ENCODE measurements at regions not wholly inside any gene's neighbourhood (a gene's known extent, or its start where the extent isn't known, plus 50 kb on each side); places are given as distances from the start of the nearest gene placed in this dataset.

DNA sequence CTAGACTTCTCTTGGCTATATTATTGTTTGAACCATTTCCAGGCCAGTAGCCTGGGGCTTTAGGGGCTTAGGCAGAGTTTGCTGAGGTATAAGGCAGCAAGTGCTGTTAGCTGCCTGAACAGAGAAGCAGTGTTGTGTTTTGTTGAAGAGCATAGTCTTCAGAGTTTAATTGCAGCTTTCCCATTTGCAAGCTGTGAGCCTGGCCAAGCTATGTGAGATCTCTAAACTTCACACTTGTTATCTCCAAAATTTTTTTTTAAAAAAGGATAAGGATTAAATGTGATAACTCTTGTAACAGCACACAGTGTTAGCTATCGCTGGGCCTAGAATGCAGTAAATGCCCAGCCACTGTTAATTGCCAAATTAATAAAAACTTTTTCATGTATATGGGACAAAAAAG is 782.4 kb downstream of the REEP3 start:
- H3K27ac ChIP-seq = no peak overlapping the region
- H3K9me3 ChIP-seq = no peaks in the 10 kb centered on the region
- H3K4me1 ChIP-seq = no peaks in the 10 kb centered on the region
- DNase-seq (ENCODE audit: low spot score) = no peak
- no peaks in the 10 kb centered on the region for H3K27me3 ChIP-seq
- TF ChIP-seq, protein P1, sequence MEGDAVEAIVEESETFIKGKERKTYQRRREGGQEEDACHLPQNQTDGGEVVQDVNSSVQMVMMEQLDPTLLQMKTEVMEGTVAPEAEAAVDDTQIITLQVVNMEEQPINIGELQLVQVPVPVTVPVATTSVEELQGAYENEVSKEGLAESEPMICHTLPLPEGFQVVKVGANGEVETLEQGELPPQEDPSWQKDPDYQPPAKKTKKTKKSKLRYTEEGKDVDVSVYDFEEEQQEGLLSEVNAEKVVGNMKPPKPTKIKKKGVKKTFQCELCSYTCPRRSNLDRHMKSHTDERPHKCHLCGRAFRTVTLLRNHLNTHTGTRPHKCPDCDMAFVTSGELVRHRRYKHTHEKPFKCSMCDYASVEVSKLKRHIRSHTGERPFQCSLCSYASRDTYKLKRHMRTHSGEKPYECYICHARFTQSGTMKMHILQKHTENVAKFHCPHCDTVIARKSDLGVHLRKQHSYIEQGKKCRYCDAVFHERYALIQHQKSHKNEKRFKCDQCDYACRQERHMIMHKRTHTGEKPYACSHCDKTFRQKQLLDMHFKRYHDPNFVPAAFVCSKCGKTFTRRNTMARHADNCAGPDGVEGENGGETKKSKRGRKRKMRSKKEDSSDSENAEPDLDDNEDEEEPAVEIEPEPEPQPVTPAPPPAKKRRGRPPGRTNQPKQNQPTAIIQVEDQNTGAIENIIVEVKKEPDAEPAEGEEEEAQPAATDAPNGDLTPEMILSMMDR (IDR thresholded peaks at IDR 0.05) = no peak
- no peak overlapping the region for H3K4me3 ChIP-seq
- H3K36me3 ChIP-seq = no peaks in the 10 kb centered on the region

DNA sequence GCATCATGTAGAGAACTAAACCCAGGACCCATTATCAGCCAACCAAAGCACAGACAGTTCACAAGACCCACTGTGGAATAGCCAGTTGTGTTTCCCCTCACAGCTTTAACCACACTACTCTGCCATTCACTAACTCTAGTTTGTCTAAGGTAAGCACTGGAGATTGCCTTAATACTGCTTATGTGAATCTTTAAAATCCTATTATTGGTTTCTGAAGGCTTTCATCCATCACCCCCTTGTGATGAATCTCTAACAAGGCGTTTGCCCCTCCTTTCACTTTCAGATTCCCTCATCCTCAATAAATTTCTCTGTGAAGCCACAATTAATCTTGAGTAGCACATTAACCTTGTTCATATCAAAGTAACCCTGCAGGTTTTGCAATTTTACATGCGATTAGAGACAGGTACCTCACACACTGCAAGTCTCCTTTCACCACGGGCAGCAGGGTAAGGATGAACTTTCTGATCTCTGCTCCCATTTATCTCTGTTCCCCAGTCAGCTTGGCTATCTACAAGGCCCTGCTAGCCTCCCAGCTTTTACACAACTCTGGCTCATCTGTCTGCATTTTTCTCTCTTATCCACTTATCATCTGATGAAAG is 785.6 kb downstream of the REEP3 start:
- TF ChIP-seq, protein P1 (IDR thresholded peaks at IDR 0.05) = no peak
- Histone ChIP-seq H3K9me3 (no peaks in the 10 kb centered on the region), H3K27me3 (no peaks in the 10 kb centered on the region), H3K4me3 (no peak overlapping the region), H3K4me1 (no peaks in the 10 kb centered on the region), H3K36me3 (no peaks in the 10 kb centered on the region), H3K27ac (no peak overlapping the region)
- DNase-seq (ENCODE audit: low spot score) = no peak

DNA sequence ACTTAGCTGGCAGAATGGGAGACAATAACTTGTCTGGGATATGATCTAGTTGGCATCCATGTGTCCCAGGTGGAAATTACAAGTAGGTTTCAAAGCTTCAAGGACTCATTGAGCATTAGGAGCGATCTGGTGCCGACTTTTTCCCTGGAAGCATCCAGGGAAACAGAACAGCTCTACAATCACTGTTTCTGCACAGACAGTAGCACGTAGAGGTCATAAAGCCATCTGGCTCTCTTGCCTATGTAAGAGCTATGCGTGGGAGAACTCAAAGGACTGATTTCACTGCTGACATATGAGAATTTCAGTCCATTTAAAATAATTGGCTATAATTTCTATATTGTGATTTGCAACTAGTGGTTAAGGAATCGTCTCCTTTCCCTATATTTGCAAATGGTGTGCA is 791.7 kb downstream of the REEP3 start:
- Histone ChIP-seq H3K27me3 (no peaks in the 10 kb centered on the region), H3K4me3 (no peak overlapping the region), H3K9me3 (no peaks in the 10 kb centered on the region), H3K27ac (no peak overlapping the region), H3K36me3 (no peaks in the 10 kb centered on the region), H3K4me1 (no peaks in the 10 kb centered on the region)
- TF ChIP-seq, protein P1 (IDR thresholded peaks at IDR 0.05) = no peak
- DNase-seq (ENCODE audit: low spot score) = no peak

DNA sequence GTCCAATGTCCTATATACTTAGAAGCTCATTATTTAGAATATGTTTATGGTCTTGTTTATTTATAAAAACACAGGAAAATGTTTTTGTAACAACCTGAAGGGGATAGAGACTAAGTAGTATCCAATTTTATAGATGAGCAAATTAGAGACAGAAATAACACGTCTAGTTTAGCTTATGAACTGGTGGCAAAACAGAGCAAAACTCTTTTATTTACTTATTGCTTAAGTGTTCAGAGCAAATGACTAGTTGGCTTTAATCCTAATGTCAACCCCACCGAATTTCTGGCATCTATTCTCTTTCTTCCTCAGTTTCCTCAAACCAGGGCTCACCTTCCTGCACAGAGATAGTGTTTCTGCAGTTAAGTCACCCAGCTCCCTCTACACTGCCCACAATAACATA is 792.8 kb downstream of the REEP3 start:
- Histone ChIP-seq H3K27ac (no peak overlapping the region), H3K27me3 (no peaks in the 10 kb centered on the region), H3K9me3 (no peaks in the 10 kb centered on the region), H3K4me1 (no peaks in the 10 kb centered on the region), H3K4me3 (no peak overlapping the region), H3K36me3 (no peaks in the 10 kb centered on the region)
- TF ChIP-seq, protein P1 (IDR thresholded peaks at IDR 0.05) = no peak
- DNase-seq (ENCODE audit: low spot score) = no peak

DNA sequence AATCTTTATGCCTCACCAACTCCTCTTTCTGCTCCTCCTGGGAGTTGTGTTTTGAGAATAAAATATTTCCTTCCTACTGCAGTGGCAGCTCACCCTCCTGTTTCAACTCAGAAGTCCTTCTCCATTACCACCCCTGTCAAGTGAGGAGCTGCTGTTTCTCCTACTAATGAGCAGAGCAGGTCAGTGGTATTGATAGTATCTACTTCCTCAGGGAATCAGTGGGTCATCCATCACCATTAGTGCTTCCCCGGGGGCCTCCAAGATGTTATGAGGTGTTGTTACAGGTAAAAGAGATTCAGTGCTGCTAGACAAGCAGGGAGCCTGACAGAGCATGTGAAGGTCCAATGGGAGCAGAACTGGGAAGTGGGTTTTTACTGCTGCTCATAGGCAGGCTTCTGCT is 795.2 kb downstream of the REEP3 start:
- Histone ChIP-seq H3K4me1 (no peaks in the 10 kb centered on the region), H3K4me3 (no peak overlapping the region), H3K27me3 (no peaks in the 10 kb centered on the region), H3K36me3 (no peaks in the 10 kb centered on the region), H3K27ac (no peak overlapping the region), H3K9me3 (no peaks in the 10 kb centered on the region)
- DNase-seq (ENCODE audit: low spot score) = no peak
- TF ChIP-seq, protein P1 (IDR thresholded peaks at IDR 0.05) = no peak

DNA sequence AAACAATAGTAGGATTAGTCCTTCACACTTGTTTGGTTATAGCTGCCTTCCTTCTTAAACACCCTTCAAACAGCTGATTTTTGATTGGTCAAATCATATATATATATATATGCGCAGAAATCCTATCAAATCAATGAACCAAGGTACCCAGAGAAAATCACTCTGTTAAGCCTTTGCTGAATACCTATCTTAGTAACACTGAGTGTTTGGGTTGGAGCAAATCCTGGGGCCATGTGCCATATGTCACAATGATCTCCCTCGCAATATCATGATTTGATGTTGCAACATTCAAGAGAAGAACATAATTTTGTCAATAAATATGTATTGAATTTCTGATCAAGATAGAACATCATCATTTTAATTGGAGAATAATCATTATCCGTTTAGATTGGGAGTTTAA is 795.6 kb downstream of the REEP3 start:
- Histone ChIP-seq H3K27ac (no peak overlapping the region), H3K4me3 (no peak overlapping the region), H3K4me1 (no peaks in the 10 kb centered on the region), H3K9me3 (no peaks in the 10 kb centered on the region), H3K36me3 (no peaks in the 10 kb centered on the region), H3K27me3 (no peaks in the 10 kb centered on the region)
- TF ChIP-seq, protein P1 (IDR thresholded peaks at IDR 0.05) = no peak
- no peak for DNase-seq (ENCODE audit: low spot score)
